ENCODE measurements at regions not wholly inside any gene's neighbourhood (a gene's known extent, or its start where the extent isn't known, plus 50 kb on each side); places are given as distances from the start of the nearest gene placed in this dataset.

DNA sequence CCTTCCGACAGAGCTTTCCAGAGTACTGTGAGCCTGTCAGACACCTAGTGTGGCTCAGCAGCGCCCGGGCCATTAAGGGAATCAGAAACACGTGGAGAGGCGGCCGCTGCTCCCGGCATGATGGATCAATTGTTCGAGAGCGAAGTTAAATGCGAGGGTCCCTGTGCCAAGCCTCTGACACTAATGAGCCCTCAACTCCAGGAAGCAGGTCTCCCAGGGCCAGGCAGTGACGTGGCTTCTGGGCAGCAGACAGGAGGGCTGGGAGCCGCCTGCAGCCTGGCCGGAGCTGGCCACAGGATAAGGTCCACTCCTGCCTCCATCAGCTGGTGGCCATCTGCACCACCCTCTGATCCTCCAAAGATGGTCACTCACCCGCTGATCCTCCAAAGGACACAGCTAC lies 67.5 kb upstream of the CLDN14 start:
- Histone ChIP-seq H3K36me3 (ENCODE audit: low read depth, low read length) (no peaks in the 10 kb centered on the region), H3K4me1 (ENCODE audit: insufficient read depth, low read length) (no peaks in the 10 kb centered on the region), H3K9me2 (replicated peaks; ENCODE audit: low read length) (no peaks in the 10 kb centered on the region), H3K27me3 (ENCODE audit: low read length) (no peaks in the 10 kb centered on the region), H3K9ac (ENCODE audit: low read length) (no peak overlapping the region), H4K20me1 (ENCODE audit: low read length) (no peaks in the 10 kb centered on the region), H3K4me3 (ENCODE audit: low read length) (no peak overlapping the region), H3K4me2 (ENCODE audit: low read length) (no peak overlapping the region), H3K79me2 (ENCODE audit: low read length) (no peaks in the 10 kb centered on the region), H3K9me3 (ENCODE audit: low read length) (no peaks in the 10 kb centered on the region), H2AFZ (ENCODE audit: low read length) (no peak overlapping the region), H3F3A (ENCODE audit: low read length, unreplicated experiment) (no peaks in the 10 kb centered on the region), H3K27ac (ENCODE audit: low read length) (no peak overlapping the region)
- no peak for DNase-seq
- no peak for TF ChIP-seq EZH2 (IDR thresholded peaks at IDR 0.05; ENCODE audit: low read length, unreplicated experiment)
- TF ChIP-seq CTCF (conservative IDR thresholded peaks at IDR 0.05; ENCODE audit: low read depth, low read length): no peak
- no peak for TF ChIP-seq EZH2phosphoT487 (IDR thresholded peaks at IDR 0.05; ENCODE audit: borderline replicate concordance, low read length)
- no TSS peak for BruUV-seq (replicated peaks)
- ChIA-PET POLR2A (ENCODE audit: unreplicated experiment) (no interaction called here), CTCF (no interaction called here)
- intact Hi-C loops (cut with micrococcal nuclease): no loop called here
- ATAC-seq: no peak

DNA sequence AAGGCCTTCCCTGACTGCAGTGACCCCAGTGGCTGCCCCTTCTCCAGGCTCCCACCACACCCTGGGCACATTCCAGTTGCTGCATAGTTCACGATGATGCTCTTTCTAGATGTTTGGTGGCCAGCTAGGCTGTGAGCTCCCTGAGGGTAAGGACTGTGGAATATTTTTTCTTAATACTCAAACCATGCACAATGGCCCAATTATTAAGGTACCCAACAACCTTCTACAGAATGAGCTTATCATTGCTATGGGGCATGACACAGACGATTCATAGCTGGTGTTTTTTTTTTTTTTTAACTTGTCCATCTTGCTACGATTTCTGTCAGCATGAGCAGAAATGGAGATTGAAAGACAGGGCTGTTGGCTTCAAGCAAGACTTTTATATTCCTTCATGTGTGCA lies 68.9 kb upstream of the CLDN14 start:
- no peak overlapping the region for H3K27ac ChIP-seq (ENCODE audit: low read length)
- no peaks in the 10 kb centered on the region for H3K79me2 ChIP-seq (ENCODE audit: low read length)
- BruUV-seq (replicated peaks): no TSS peak
- H3K9ac ChIP-seq (ENCODE audit: low read length): no peak overlapping the region
- TF ChIP-seq CTCF (conservative IDR thresholded peaks at IDR 0.05; ENCODE audit: low read depth, low read length) (no peak), EZH2 (IDR thresholded peaks at IDR 0.05; ENCODE audit: low read length, unreplicated experiment) (no peak), EZH2phosphoT487 (IDR thresholded peaks at IDR 0.05; ENCODE audit: borderline replicate concordance, low read length) (no peak)
- no peaks in the 10 kb centered on the region for H3K27me3 ChIP-seq (ENCODE audit: low read length)
- intact Hi-C loops (cut with micrococcal nuclease): no loop called here
- no peaks in the 10 kb centered on the region for H4K20me1 ChIP-seq (ENCODE audit: low read length)
- H3K4me1 ChIP-seq (ENCODE audit: insufficient read depth, low read length): no peaks in the 10 kb centered on the region
- H3K9me3 ChIP-seq (ENCODE audit: low read length): no peaks in the 10 kb centered on the region
- ChIA-PET POLR2A (ENCODE audit: unreplicated experiment) (no interaction called here), CTCF (interaction anchor here (0.5 kb wide), 1 partner anchor 159 kb away, joined by 8 read pairs; no protein-coding TSS in a partner anchor)
- H2AFZ ChIP-seq (ENCODE audit: low read length): no peak overlapping the region
- H3K36me3 ChIP-seq (ENCODE audit: low read depth, low read length): no peaks in the 10 kb centered on the region
- ATAC-seq (no peak), DNase-seq (no peak)
- H3K4me2 ChIP-seq (ENCODE audit: low read length): no peak overlapping the region
- no peak overlapping the region for H3K4me3 ChIP-seq (ENCODE audit: low read length)
- H3F3A ChIP-seq (ENCODE audit: low read length, unreplicated experiment): no peaks in the 10 kb centered on the region
- H3K9me2 ChIP-seq (replicated peaks; ENCODE audit: low read length): no peaks in the 10 kb centered on the region

GRCh38 chr21:36549470-36549869 lies 69.5 kb upstream of the CLDN14 start:
- ATAC-seq: no peak
- no peaks in the 10 kb centered on the region for H3K9me2 ChIP-seq (replicated peaks; ENCODE audit: low read length)
- H3K36me3 ChIP-seq (ENCODE audit: low read depth, low read length): no peaks in the 10 kb centered on the region
- no peaks in the 10 kb centered on the region for H3K4me1 ChIP-seq (ENCODE audit: insufficient read depth, low read length)
- BruUV-seq (replicated peaks): no TSS peak
- TF ChIP-seq EZH2 (IDR thresholded peaks at IDR 0.05; ENCODE audit: low read length, unreplicated experiment): no peak
- no peak for TF ChIP-seq EZH2phosphoT487 (IDR thresholded peaks at IDR 0.05; ENCODE audit: borderline replicate concordance, low read length)
- no peak for TF ChIP-seq CTCF (conservative IDR thresholded peaks at IDR 0.05; ENCODE audit: low read depth, low read length)
- no peaks in the 10 kb centered on the region for H3K79me2 ChIP-seq (ENCODE audit: low read length)
- H3K27me3 ChIP-seq (ENCODE audit: low read length): no peaks in the 10 kb centered on the region
- no peak overlapping the region for H3K27ac ChIP-seq (ENCODE audit: low read length)
- no peak for DNase-seq
- no peaks in the 10 kb centered on the region for H3K9me3 ChIP-seq (ENCODE audit: low read length)
- H4K20me1 ChIP-seq (ENCODE audit: low read length): no peaks in the 10 kb centered on the region
- H3K4me2 ChIP-seq (ENCODE audit: low read length): no peak overlapping the region
- H3F3A ChIP-seq (ENCODE audit: low read length, unreplicated experiment): no peaks in the 10 kb centered on the region
- no peak overlapping the region for H2AFZ ChIP-seq (ENCODE audit: low read length)
- ChIA-PET CTCF (no interaction called here), POLR2A (ENCODE audit: unreplicated experiment) (no interaction called here)
- H3K9ac ChIP-seq (ENCODE audit: low read length): no peak overlapping the region
- H3K4me3 ChIP-seq (ENCODE audit: low read length): no peak overlapping the region
- intact Hi-C loops (cut with micrococcal nuclease): no loop called here
